ENCODE measurements at regions not wholly inside any gene's neighbourhood (a gene's known extent, or its start where the extent isn't known, plus 50 kb on each side); places are given as distances from the start of the nearest gene placed in this dataset.

DNA sequence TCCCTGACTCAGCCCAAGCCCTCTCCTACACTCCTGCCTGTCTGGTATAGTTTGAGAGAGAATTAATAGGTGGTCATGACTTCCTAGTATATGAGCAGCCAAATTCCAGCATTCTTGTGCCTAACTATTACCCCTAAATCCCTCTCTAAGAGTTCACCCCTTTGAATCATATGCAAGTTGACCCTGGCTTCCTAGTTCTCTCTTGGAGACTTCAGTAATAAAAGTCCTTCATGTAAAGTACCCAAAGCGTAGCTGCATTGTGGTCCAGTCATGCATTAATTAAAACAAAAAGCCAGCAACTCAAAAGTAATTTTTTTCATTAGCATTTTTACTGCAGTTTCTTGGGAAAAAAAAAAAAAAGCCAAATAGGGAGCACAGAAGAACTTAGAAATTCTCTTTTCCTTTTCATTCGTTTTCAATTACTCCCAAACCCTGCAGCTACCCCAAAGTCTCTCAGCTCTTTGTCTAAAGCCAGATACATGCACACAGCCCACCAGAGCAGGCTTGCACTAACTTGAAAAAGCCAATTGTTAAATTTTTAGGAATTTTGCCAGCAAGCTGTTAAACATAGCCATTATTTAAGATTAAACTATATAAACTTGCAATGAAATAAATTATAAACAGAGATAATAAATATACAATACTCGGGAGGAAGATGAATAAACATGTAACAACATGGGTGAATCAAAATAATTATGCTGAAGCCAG lies 50.1 kb upstream of the STT3B start:
- no peak for TF ChIP-seq GATA3 (IDR thresholded peaks at IDR 0.05; ENCODE audit: low read depth, low read length)
- TF ChIP-seq GATA2 (IDR thresholded peaks at IDR 0.05; ENCODE audit: low read depth, low read length) = no peak

All from SH-SY5Y (cell line).